ENCODE measurements at regions not wholly inside any gene's neighbourhood (a gene's known extent, or its start where the extent isn't known, plus 50 kb on each side); places are given as distances from the start of the nearest gene placed in this dataset.
"Not testable (repeated sequence)": the region's sequence is repeated elsewhere in the genome, so short reads cannot be mapped to it uniquely, and the experiment has no call there.

- no peak overlapping the region for H3K4me3 ChIP-seq (replicated peaks in 1 of 3)
These were observed 129.8 kb downstream of the S1PR1 start for GRCh38 chr1:101366513-101367215.

GRCh38 chr1:101367630-101368029, 130.8 kb downstream of the S1PR1 start:
- no peaks in the 10 kb centered on the region for H3K9me3 ChIP-seq
- no peak for DNase-seq
- WGBS, 2 donors, result 88 to 89% methylated on average over 5 of the region's 5 CpGs
- H3K36me3 ChIP-seq, result no peaks in the 10 kb centered on the region
- H3K27me3 ChIP-seq, result no peaks in the 10 kb centered on the region
- intact Hi-C loops (cut with DNase I), result no loop called here
- no peak overlapping the region for H3K4me3 ChIP-seq (replicated peaks in 1 of 3)
- no peak overlapping the region for H3K27ac ChIP-seq
- H3K4me1 ChIP-seq, result peaks cover 6 to 22% of the 10 kb centered on the region in 2 donors
- TF ChIP-seq POLR2A (IDR thresholded peaks at IDR 0.05), result no peak
- no peak for TF ChIP-seq CTCF (IDR thresholded peaks at IDR 0.05)

More at GRCh38 chr1:101366513-101367215, 129.8 kb downstream of the S1PR1 start:
- intact Hi-C loops (cut with DNase I), result no loop called here
- TF ChIP-seq CTCF (IDR thresholded peaks at IDR 0.05) (no peak), POLR2A (IDR thresholded peaks at IDR 0.05) (no peak)
- Histone ChIP-seq H3K36me3 (no peaks in the 10 kb centered on the region), H3K27ac (no peak overlapping the region), H3K27me3 (no peaks in the 10 kb centered on the region), H3K9me3 (no peaks in the 10 kb centered on the region), H3K4me1 (peaks cover 6 to 22% of the 10 kb centered on the region in 2 donors)
- no peak for DNase-seq

- H3K4me3 ChIP-seq (replicated peaks in 1 of 3), result no peak overlapping the region
- intact Hi-C loops (cut with DNase I), result no loop called here
- peaks cover 4 to 13% of the 10 kb centered on the region in 2 donors for H3K4me1 ChIP-seq
- no peaks in the 10 kb centered on the region for H3K9me3 ChIP-seq
- no peak for TF ChIP-seq CTCF (IDR thresholded peaks at IDR 0.05)
- TF ChIP-seq POLR2A (IDR thresholded peaks at IDR 0.05), result no peak
- DNase-seq, result no peak
- no peaks in the 10 kb centered on the region for H3K36me3 ChIP-seq
- no peak overlapping the region for H3K27ac ChIP-seq
- H3K27me3 ChIP-seq, result no peaks in the 10 kb centered on the region
- 83 to 85% methylated on average over 3 of the region's 3 CpGs for WGBS, 2 donors
These were observed 133.7 kb downstream of the S1PR1 start for GRCh38 chr1:101370488-101370887.

GRCh38 chr1:101371259-101371658, 134.4 kb downstream of the S1PR1 start:
- intact Hi-C loops (cut with DNase I), result no loop called here
- no peak for DNase-seq
- H3K4me1 ChIP-seq, result peaks cover 0 to 6% of the 10 kb centered on the region in 2 donors
- no peaks in the 10 kb centered on the region for H3K36me3 ChIP-seq
- no peaks in the 10 kb centered on the region for H3K9me3 ChIP-seq
- TF ChIP-seq POLR2A (IDR thresholded peaks at IDR 0.05), result no peak
- TF ChIP-seq CTCF (IDR thresholded peaks at IDR 0.05), result no peak
- H3K27ac ChIP-seq, result no peak overlapping the region
- H3K4me3 ChIP-seq (replicated peaks in 1 of 3), result no peak overlapping the region
- H3K27me3 ChIP-seq, result no peaks in the 10 kb centered on the region

- H3K27me3 ChIP-seq, result no peaks in the 10 kb centered on the region
- H3K36me3 ChIP-seq, result no peaks in the 10 kb centered on the region
- intact Hi-C loops (cut with DNase I), result no loop called here
- H3K9me3 ChIP-seq, result no peaks in the 10 kb centered on the region
- H3K4me3 ChIP-seq (replicated peaks in 1 of 3), result no peak overlapping the region
- no peak overlapping the region for H3K27ac ChIP-seq
- no peak for DNase-seq
- TF ChIP-seq POLR2A (IDR thresholded peaks at IDR 0.05) (no peak), CTCF (IDR thresholded peaks at IDR 0.05) (no peak)
- H3K4me1 ChIP-seq, result no peaks in the 10 kb centered on the region
These were observed 136.8 kb downstream of the S1PR1 start for GRCh38 chr1:101373570-101373969.

GRCh38 chr1:101375448-101375847, 138.6 kb downstream of the S1PR1 start:
- intact Hi-C loops (cut with DNase I), result not testable (repeated sequence)
- 68 to 83% methylated on average over 3 of the region's 3 CpGs for WGBS, 2 donors

More at GRCh38 chr1:101375448-101375847, 138.6 kb downstream of the S1PR1 start:
- DNase-seq; H3K27me3 ChIP-seq; H3K4me1 ChIP-seq; H3K4me3 ChIP-seq (replicated peaks in 1 of 3); H3K36me3 ChIP-seq; H3K9me3 ChIP-seq; H3K27ac ChIP-seq: not testable (repeated sequence)
